GM19043 (cell line): ENCODE measurements at regions not wholly inside any gene's neighbourhood (a gene's known extent, or its start where the extent isn't known, plus 50 kb on each side); places are given as distances from the start of the nearest gene placed in this dataset.
"Not testable (repeated sequence)": the region's sequence is repeated elsewhere in the genome, so short reads cannot be mapped to it uniquely, and the experiment has no call there.

Experiments used
- ATAC-seq: cut with Tn5 transposase; IDR thresholded peaks from one replicate; pipeline ENCODE4 v1.9.1; 2021; ENCODE audit warnings: low read depth; ENCODE audit not compliant: unreplicated experiment

DNA sequence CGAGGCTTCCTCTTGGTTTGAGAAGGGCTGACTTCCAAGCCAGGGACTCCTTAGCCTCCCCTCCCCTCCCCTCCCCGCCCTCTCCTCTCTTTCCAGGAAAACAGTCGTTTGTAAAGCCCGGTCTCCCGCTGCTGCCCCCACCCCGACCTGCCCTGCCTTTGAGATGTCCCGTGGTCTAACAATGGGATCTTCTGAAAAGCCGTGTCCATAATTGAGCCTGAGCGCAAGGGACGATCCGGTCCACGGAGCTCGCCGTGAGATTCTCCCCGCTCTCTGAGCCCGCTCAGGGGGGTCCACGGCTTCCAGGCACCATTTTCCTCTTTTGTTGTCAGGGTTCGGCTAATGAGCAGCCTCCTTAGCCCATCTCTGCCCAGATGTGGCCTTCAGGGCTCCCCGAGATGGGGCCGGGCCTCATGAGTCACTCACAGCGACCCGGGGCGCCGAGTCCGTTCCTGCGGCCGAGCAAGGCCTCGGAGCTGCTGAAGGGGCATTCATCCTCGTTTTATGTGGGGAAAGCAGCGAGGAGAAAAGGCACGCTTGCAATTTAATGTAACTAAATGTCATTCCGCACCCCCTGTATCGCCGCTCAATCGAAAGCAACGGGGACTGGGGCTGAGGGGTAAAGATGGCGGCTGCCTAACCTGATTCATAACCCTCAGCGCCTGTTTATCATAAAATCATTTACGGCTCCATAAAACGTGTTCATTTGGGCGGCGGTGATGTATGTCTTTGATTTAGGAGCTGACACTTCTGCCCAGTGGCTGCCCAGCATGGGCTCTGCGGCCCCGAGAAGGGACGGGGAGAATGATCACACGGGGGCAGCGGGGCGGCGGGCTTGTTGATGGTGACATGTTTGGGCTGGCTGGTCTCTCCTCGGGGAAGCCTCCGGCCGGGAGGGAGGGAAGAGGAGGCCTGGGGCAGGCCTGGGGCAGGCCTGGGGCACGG is 232.6 kb upstream of the C1orf174 start:
- no peak for ATAC-seq

DNA sequence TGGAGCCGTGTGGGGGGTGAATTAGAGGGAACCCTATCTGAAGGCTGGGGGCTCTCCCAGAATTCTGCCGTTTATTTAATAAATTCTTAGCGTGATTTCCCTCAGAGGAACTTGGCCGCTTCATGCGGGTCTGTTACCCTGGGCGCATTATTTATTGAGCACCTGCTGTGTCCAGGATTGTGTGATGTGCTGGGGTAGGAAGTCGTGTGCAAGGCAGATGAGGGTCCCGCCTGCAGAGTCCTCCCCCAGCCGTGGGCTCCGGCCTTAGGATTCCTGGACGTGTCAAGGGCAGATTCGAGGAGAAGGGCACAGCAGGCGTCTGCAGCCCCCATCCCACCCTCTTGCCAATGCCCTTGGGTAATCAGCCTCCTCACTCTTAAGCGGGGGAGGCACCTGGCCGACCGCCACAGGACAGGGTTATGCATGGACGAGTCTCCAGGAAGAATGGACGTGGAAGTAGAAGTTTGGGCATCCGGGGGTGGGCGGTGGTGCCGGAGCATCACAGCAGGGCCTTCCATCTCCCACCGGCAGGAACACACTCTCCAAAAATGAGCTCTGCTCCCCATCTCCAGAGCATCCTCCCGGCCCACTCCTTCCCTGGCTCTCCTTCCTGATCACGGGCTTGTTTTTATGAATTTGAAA is 233.3 kb upstream of the C1orf174 start:
- ATAC-seq, result no peak

DNA sequence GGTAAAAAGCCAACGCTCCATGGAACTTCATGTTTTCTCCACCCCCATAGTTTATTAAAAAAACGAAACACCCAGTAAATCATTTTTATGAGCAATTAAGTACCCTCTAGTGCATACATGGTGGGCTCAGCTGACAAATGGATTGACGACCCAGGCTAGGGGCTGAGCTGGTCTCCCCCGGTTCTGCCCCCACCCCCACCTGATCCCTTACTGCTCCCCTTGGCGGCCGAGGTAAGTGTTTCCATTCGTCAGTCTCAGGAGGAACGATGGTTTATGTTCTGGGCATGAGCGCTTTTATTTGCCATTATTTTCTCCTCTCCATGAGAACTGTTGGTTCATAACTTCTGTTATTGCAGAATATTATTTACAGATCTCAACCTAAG is 233.9 kb upstream of the C1orf174 start:
- no peak for ATAC-seq

DNA sequence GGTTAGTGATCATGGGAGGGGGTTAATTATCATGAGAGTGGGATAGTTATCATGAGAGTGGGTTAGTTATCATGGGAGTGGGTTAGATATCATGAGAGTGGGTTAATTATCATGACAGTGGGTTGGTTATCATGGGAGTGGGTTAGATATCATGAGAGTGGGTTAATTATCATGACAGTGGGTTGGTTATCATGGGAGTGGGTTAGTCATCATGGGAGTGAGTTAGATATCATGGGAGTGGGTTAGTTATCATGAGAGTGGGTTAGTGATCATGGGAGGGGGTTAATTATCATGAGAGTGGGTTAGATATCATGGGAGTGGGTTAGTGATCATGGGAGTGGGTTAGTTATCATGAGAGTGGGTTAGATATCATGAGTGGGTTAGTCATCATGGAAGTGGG is 235.8 kb upstream of the C1orf174 start:
- not testable (repeated sequence) for ATAC-seq

DNA sequence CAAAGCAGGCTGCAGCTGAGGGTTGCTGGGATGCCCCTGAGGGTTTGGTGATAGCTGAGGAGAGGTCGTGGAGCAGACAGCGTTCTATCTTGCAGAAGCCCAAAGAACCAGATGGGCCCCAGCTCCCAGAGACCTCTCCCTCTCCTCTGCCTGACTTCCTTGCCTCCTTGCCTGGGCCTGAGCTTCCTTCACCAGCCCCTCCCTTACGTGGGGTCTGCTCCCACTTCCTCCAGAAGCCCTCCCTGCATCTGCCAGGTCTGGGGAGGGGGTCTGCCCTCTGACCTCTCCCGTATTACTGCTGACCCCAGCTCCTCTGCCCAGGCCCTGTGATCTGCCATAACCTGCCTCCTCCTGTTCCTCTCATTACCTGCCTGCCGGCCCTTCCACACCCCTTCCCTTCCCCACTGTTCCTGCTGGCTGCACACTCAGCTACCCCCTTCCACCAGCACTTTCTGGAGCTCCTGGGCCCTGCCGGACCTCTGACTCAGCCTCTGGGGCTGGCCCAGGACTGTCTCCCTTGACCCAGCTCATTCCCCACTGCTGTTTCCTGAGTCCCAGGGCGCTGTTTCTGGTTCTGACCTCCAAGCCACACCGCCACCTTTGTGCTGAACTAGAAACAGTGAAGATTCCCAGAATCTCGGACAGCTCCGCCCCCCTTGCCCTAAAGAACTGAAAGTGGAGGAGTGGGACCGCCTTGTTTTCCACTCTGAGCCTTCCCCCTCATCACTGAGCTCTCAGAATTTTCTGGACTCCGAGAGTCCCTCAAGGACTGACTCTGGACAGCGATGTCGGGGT is 237.7 kb upstream of the C1orf174 start:
- ATAC-seq, result no peak

DNA sequence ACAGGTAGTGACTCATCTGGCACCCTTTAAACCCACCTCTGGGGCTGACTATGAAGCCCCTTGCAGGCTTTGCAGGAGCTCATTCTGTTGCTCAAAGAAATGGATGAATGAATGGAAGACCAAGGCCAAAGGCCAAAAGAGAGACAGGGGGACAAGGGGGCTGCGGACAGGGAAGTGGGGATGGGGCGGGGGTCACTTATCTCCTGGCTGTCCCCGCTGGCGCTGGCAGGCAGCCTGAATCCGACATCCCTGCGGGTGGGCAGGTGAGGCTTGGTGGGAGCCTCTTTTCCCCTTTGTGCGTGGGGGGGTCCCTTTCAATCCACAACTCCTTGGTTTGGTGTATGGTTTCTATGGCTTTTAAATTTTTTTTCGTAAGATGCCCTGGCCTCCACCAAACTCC is 239.6 kb upstream of the C1orf174 start:
- no peak for ATAC-seq

DNA sequence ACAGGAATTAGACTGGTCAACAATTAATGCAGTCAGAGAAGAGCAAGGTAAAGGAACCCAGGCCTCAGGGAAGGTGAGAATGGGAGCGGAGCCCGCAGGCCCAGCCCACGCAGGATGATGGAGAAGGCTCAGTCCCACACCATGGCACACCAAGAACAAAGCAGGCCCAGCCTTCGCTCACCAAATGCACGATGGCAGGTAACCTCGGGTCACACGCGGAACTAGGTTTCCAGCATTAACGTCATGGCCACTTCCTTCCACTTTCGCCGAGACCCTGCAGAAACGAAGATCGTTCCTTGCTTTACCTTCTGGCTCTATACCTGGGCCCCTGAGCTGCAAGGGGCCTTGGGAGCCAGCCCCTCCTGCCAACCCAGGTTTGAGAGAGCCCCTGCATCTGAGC is 240.2 kb upstream of the C1orf174 start:
- ATAC-seq, result no peak

DNA sequence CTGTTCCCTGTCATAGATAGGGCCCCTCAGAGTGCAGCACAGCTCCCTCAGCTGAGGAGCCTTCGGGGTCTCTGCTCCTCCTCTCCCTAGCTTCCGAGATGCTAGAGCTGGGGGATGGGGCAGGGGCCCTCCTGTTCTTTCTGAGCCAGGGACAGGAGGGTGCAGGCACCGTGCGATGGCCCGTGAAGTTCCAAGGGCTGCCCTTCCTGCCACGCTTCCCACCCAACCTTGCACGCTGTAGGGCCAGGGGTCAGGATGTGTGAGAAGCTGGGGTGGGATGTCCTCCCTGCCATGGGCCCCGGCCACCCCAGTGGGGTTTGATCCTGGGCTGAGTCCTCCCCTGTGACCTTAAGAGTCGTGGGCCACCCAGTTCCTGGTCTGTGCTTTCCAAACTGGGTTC is 240.7 kb upstream of the C1orf174 start:
- ATAC-seq, result no peak

DNA sequence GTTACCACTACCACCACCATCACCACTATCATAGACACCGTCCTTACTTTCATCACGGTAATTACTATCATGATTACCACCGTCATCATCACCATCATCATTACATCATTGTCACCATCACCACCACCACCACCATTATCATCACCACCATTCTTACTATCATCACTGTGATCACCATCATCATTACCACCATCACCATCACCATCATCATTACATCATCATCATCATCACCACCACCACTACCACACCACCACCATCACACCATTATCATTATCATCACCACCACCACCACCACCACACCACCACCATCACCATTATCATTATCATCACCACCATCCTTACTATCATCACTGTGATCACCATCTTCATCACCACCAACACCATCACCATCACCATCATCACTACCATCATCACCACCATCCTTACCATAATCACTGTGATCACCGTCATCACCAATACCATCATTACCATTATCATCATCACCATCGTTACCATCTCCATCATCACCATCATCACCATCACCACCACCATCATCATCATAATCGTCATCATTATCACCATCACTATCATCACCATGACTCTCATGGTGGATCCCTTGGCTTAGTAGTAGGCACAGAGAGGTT is 244.4 kb upstream of the C1orf174 start:
- ATAC-seq, result no peak

DNA sequence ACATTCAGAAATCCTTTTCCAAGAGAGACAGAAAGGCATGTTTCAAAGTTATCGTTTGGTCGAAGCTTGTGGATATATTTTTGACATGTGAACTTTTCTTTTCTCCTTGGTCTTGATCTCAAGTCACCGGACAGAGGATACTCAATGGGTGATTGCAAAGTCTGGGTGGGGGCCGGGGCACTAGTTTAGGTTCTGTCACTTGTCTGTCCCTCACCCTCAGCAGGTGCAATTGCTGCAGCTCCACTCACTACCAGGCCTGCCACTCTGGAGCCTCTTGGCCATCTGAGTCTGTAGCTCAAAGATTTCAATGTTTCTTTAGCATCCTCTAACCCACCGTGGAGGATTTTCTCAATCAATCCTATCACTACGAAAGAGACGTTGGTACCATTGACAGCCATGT is 246.0 kb upstream of the C1orf174 start:
- ATAC-seq, result no peak

DNA sequence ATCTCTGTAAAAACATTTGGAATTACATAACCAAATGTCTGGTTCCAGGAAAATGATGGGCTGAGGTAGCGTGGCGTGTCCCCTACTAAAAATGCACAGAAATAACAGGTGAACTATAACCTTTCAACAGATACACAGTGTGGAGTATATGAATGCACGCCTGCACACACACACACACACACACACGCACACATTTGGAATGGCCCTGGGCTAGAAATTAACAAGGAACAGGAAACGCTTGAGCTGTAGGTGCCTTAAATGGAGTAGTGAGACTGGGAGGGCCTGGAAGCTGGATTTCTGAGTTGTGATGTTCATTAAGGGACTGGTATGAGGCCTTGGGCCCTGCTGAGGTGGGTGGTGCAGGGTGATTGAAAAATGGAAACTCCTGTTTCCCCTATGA is 246.5 kb upstream of the C1orf174 start:
- ATAC-seq, result no peak

DNA sequence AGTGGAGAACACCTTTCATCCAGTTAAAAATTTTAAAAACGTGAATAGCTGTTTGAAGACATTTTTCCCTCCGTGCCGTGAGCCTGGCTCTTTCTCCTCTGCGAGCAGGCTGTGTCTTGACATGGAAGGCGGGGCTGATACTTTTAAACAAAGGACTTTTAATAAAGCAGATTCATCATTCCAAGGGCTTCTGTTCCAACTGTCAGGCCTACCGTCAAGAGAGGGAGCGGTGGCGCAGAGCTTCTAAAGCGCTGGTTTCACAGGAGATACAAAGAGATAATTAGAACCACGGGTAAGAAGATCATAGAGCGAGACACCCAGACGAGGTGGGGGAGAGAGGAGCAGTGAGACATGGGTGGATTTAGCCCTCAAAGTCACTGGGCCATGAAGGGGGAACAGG is 247.4 kb upstream of the C1orf174 start:
- no peak for ATAC-seq

DNA sequence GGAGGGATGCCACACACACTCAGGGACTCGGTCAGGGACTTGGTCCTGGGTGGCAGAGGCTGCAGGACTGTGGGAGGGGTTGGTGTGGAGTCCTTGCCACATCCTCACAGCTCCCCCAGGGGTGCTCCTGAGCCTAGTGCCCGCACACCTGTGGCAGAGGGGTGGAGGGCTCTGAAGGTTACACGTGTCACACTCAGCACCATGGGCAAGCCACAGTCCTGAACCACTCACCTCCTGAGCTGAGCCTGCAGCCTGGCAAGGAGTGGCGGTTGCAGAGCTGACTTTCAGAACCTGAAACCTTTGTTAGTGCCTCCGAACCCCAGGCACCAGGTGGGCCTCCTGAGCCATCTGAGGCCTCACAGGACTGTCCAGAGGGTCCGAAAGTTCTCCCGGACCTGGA is 249.2 kb upstream of the C1orf174 start:
- ATAC-seq, result no peak

DNA sequence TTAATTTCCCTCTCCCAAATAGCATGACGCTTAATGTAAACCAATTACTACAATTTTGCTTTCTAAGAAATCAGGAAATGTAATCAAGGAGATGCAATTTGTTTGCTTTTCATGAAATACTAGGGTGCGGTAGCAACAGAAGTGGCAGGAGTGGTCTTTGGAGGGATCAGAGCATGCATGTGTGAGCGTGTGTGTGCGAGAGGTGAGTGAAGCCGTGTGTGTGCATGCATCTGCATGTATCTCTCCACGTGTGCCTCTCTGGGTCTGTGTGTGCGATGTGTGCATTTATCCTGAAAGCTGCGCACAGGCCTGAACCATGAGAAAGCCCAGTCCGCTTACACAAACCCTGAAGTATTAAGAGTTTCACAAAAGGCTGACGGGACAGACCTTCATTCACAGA is 249.8 kb upstream of the C1orf174 start:
- no peak for ATAC-seq

DNA sequence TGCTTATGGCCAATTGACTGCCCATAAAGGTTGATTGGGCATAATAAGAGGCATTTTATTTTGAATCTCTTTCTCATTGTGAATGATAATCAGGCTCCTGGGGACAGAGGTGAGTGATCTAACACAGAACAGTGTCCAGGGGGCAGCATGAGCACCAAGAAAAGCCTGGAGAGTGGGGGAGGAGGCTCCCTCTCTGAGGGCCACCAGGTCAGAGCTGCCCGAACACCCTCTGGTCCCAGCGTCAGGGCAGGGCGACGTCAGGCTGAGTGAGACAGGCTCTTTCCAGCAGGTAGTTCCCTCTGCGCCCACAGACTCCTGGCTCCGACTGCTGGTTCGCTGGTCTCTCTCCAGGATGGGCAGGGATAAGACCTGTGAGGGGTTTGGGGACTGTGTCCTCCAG is 250.2 kb upstream of the C1orf174 start:
- ATAC-seq, result no peak

DNA sequence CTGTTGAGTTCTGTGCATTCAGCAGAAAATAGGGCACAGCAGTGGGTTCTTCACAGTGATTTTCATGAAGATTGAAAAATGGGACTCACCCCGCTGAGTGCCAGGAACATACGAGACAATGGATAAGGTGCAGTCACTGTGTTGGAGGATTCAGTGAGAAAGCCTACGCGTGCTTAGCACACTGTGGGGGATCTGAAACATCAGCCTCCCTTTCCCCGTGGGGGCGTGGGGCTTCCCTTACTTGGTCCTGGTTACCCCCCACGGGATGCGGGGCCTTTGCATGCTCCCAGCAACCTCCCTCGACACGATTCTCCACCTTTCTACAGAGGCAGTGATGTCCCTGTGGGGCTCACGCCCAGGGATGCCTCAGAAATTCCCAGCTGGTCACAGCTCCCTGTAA is 252.2 kb upstream of the C1orf174 start:
- no peak for ATAC-seq

DNA sequence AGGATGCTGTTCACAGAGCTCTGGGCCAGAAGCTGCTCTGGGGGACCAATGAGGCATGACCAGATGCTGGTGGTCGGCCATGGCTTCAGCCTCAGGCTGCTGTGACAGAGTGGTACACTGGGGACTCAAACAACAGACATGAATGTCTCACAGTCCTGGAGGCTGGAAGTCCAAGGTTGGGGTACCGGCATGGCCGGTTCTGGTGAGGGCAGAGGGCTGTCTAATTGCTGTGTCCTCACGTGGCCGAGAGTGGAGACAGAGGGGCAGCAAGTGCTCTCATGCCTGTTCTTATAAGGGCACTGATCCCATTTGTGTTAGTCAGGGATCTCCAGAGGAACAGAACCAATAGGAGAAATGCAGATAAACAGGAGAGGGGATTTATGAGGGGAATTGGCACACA is 253.5 kb upstream of the C1orf174 start:
- no peak for ATAC-seq

DNA sequence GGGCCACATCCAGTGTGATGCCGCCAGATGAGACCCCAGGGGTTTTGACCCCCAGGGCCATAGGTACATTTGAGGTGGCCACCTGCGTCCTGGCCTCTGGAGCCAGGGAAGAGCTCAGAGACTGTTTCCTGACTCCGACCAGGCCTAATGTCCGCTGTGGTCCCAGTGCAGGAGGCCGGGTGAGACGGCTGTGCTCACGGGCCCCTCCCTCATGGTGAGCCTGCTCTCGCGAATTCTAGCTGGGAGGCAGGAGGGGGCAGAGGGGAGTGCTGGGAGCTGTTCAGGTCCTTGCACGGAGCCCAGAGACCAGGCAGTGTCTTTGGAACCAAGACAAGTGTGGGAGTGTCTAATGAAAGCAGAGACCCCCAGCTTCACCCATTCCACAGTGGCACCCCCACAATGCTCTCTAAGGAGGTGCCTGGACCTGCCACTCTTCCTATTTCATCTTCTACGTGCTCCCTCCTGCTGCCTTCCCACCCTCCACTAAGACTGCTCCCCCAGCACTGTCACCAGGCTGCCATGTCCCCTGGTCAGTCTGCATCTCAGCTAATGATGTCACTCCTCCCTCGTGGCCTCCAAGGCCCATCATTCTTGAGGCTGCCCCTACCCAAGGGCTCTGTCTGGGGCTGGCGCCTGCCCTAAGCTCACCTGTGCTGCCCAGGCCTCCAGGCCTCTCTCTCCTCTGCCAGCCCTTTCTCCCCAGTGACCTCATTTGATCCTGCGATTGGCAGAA is 256.3 kb upstream of the C1orf174 start:
- no peak for ATAC-seq

DNA sequence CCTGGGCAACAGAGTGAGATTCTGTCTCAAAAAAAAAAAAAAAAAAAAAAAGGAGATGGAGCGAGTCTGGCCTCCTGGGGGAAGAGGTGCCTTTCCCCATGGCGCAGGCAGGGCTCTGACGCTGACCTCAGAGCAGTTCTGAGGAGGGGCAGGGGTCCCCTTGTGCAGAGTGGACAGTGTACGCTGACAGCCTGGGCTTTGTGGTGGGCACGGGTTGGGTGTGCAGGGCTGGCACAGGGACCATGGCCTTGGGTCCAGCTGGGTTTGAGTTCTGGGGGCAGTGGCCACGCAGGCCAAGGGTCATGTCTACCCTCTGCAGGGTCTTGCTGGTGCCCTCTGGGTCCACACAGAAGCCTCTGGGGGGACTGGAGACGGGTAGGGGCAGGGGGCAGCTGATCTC is 260.1 kb upstream of the C1orf174 start:
- ATAC-seq, result no peak

DNA sequence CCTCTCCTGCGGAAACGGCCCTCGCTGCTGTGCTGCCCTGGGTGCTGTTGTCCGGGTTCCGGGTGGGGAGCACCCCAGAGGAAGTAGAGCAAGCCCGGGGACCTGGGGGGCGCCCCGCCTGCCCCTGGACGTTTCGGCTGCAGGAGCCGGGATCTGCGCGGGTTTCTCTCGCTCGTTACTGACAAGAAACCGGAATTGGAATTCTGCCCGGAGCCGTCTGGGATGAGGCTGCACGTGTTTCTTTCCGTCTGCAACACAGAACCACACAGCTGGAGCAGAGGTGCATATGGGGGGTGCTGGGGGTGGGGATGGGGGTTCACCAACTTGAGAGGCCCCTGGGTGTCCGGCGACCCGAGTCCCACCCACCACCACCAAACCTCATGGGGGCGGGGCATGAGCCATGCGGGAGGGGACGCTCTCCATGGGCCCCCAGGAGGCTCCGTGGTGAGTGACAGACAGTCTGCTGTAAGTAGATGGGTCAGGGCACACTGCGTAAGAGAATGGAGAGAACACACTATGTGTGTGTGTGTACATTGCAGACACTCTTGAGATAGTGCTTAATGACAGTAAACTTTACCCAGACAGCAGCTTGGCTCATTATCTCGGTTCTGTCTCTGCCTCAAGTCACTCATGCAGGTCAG is 261.4 kb upstream of the C1orf174 start:
- no peak for ATAC-seq
